Globus pallidus (tissue), 1 donor: ENCODE measurements at regions not wholly inside any gene's neighbourhood (a gene's known extent, or its start where the extent isn't known, plus 50 kb on each side); places are given as distances from the start of the nearest gene placed in this dataset.

Experiments
- DNase-seq: peaks from one replicate; pipeline ENCODE4 v3.0.0-alpha.2; 2015; ENCODE audit warnings: low spot score

DNA sequence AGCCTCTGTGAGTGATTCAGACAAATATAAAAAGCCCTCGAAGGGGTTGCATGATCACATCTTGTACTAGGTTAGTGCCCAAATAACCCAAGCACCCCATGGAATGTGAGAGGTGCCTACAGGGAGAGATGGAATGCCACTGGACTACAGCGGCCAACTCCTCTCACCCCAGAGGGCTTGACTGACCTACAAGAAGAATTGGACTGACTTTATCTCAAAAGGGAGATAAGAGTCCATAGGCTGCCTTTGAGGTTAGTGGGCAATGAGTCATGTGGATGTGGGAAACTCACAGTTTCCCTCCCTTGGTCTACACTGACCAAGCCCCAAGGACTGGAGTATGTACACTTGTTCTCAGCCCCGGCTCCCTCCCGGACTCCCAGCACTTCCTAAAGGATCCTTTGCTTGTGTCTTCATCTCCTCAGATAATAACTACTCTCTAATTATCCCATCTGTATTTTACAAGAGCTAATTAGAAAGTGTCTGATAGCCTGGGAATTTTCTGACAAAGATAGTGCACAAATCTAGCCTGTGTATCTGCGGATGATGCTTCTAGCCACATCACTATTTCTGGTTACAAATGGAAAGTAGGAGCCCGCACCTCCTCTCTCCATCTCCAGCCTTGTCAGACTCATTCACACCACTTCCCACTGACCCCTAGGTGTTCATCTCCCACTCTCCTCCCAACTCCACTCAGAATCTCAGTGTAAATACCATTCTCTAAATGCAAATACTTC is 547.8 kb upstream of the TBL1XR1 start:
- no peak for DNase-seq

DNA sequence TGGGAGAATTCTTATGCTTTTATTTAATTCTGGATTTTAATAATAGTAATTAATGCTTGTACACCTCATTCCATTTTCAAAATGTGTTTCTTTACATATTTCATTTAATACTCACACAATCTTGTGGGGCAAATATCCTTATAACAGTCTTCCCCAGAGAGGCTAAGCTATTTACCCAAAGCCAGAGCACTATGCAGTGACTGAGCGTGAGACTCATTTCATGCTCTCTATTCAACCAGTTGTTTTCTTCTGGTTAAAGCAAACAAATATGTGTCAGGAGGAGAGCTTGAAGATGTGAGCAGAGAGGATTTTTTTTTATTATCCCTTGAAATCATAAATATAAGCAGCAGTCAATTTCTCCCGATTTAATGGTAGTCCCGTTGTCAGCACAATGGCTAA is 548.3 kb upstream of the TBL1XR1 start:
- no peak for DNase-seq

DNA sequence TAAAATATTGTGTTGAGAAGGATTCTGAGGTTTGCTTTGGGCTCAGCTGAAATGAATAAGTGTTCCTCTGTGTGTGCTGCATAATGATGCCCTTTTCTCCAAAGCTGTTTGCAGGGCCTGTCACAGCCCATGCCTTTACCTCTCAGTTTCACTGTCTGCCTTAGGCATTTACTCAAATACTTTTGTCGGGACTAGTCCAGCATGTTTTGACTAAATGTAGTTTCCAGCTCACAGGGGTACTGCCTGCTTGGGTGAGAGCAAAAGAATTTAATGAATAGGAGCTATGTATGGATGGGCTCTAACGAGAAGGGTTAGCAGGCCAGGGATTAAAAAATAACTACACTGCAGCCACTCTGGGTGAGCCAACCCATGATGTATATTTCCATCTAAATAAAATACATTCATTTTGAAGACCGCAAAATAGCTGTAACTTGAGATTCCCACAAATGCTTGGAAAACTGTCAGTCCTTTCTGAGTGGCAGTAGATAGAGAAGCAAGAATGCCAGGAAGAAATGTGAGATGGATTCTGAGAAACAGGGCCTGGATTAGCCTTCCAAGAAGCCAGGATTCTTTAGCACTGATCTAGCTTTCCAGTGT is 549.2 kb upstream of the TBL1XR1 start:
- no peak for DNase-seq

DNA sequence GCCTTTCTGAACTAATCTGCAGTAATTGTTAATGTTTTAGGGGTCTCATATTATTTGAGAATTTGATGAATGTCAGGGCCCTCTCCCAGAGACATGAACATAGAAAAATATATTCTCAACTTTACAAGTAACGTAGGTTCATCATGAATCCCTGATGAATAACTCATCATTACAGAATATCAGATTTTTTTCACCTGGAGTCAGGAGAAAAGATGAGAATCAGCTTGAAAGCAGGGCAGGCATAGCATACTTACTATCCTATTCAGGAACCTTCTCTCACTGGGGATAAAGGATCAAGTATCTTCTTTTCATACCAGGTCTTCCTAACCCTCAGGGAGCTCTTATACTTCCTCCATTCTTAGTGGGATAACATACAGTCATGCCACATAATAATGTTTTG is 552.6 kb upstream of the TBL1XR1 start:
- no peak for DNase-seq

DNA sequence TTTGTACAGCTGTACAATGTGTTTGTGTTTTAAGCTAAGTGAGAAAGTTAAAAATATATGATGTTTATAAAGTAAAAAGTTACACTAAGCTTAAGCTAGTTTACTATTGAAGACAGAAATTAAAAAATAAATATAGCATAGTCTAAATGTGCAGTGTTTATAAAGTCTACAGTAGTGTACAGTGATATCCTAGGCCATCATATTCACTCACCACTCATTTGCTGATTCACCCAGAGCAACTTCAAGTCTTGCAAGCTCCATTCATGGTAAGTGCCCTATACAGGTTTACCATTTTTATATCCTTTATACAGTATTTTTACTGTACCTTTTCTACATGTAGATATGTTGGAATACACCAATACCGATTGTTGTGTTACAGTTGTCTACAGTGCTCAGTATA is 553.2 kb upstream of the TBL1XR1 start:
- no peak for DNase-seq

DNA sequence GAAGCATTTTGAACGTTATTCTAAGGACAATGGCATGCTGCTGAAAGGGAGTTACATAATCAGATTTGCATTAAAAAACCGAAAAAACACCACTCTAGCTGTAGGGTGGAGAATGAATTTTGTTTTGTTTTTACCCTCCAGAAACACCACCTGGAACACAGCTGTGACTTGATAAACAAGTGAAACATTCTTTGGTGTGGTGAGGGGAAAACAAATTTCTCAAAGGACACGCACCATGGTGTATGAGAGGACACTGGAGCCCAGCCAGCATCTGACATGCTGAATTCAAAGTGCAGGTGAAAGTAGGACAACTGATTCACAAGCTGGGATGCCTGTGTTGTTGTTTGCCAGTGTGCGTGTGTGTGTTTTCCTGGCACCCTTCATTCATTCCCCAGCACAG is 554.5 kb upstream of the TBL1XR1 start:
- no peak for DNase-seq

DNA sequence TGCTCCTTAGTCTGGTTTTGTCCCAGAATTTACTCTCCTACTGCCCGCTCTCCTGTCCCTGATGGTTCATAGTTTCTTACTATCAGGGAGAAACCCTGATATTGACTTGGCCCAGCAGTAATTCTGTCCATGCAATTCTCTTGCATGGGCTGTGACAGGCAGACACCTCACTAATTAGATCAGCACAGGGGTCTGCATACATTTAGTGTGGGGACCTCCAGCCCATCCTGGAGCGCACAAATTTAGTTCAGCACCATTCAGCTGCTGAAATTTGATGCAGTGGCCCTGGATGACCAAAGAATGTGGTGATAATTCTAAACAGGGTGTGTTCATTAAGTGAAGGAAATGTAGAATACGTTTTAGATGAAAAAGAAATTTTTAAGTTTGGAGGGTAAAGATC is 555.5 kb upstream of the TBL1XR1 start:
- no peak for DNase-seq

DNA sequence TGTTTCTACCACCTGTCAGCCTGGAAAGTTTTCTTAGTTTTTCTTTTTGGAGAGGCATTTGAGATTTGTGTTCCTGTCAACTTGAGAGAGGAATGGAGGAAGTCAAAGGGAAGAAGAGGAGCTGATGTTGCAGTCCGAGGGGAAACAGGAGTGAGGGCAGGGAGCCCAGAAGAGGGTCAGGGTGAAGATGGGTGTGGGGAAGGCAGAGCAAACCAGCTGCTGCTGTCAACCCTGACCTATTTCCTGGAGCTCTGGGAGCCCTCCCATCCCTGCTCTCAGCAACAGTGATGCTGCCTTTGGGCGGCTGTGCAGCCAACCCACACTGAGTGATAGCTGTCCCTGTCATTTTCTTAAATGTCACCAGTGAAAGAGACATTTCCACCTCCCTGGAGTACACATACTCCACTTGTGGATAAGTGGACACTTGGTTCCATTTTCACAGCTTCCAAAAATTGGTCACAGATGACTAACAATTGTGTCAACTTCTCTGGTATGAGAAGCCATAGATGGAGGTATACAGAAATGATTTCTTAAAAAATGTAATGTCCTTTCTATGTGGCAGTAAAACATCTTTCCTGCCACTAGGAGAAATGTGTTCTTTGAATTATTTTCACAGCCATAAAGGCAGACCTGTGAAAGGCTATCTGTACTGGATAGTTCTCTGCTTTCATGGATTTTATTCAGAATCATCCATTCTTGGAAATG is 556.3 kb upstream of the TBL1XR1 start:
- DNase-seq: no peak

DNA sequence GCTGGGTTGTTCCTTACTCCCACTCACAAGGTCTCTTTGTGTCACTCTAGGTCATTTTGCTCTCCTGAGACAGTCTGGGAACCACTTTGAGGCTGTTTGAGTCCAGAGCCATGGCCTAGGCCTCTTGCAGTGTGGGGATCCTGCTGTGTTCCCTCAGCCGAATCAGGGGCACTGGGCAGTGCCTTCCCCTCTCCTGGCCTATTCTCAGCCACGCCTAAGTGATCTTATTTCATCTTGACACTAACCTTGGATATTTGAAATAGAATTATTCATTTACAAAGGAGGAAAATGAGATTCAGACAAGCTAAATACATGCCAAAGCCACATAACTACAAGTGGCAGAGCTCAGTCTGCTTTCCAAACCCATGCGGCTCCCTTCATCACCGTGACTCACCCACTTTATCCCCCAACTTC is 557.2 kb upstream of the TBL1XR1 start:
- no peak for DNase-seq

DNA sequence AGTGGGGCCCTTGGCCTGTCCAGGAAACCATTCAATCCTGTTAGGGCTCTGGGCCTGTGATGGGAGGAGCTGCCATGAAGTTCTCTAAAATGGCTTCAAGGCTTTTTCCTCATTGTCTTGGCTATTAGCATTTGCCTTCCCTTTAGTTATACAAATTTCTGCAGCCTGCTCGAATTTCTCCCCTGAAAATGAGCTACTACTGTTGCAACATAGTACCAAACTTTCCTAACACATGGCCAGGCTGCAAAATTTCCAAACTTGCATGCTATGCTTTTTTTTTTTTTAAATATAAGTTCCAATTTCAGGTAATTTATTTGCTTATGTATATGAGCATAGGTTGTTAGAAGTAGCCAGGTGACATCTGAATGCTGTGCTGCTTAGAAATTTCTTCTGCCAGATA is 560.8 kb upstream of the TBL1XR1 start:
- DNase-seq: no peak

DNA sequence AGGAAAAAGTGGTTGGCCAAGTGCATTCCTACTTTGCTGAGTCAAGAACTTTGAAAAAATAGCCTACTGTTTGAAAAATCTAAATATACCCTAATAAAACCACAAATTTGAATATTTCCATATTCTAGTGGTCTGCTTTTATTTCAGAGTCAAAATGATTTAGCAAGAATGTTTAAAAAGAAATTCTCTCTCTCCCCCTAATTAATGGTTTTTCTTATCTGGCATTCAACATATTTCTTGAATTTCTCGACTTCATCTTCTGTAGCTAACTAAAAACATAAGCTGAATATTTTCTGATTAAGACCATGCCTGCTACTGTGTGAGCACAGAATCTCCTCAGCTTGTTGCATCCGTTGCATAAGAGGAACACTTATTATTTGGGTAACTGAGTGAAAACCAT is 563.5 kb upstream of the TBL1XR1 start:
- no peak for DNase-seq

DNA sequence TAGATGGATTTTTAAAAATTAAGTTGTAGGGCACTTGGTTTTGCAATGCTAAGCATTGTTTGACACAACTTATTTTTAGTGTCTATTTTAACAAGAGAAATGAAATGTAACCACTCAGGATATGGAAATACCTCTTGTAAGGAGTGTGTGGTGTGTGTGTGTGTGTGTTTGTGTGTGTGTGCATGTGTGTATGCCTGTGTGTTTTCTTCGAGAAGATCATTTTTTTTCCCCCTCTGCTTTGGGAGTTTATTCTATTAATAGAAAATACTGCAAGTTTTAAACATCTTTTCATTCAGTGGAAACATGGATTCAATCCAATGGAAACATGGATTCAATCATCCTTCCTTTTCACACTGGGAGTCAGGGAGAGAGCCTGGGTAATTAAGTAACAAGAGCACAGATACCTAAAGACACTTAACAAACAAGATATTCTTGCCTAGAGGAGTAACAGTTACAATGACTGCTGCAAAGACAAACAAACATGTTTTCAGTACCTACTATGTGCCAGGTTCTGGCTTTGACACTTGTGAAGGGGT is 567.2 kb upstream of the TBL1XR1 start:
- DNase-seq: no peak

DNA sequence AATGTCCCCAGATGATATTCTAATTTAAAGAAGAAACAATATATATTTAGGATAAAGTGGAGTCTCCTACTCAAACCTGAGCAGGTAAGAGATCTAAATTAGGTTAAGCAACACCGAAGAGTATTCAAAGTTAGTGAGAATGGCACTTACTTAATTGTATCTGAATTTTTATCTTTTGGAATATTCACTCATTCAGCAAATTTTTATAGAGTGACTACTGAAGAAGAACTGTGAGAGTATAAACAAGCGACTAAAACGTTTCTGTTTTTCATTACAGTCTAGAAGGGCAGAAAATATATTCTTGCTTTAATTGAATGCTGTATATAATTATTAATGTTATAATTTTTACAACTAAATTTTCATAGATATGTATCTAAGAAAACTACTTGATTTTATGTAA is 567.7 kb upstream of the TBL1XR1 start:
- DNase-seq: no peak

DNA sequence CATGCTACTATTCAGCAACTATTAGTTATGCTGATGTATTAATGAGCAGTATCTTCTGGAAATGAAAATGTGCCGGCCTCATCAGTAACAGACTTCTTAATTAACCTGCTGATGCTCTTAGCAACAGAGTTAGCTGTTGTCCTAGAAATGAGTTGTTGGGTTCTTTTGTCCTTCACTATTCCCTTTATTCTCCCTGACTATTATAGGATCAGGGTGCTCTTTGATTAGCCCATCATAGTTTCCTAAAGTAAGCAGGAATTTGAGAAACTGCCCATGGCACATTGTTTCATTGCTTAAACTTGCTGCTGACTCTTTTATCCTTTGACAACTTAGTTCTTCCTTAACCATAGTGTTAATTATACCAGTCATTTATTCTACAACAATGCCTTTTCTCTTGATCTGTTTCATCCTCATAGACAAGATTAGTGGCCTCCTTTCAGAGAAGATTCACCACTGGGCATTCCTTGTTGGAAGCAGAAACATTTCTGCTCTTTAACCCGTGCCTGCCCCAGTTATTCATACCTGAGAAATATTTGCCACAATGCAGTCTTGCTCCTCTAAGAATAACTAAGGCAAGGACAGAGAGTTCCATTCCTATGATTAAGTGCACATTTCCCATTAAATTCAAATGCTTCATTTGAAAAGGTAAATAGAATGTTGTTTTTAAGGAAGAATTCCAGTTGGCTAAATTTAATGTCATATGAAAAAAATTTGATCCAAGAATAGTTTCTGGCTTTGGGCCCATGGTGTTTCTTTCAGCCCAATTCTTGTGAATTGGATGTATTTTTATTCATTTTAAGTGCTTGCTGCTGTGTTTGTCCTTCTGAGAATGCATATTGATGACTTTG is 573.3 kb upstream of the TBL1XR1 start:
- no peak for DNase-seq

DNA sequence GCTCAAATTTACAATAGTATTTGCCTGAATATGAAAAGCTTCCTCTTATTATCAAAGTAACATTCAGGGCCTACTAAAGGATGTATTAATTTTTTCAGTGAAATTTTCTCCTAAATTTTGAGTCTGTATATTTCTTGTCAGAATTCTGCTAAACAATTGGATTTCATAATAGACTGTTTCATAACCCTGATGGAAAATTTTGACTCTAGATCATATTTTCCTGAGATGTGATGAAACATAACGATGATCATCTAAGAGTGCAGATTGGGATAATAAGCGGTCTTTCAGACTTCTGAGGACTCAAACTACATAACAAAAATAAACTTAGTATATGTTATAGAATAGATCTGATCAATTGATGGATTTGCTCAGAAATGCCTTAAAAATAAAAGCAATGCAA is 574.5 kb upstream of the TBL1XR1 start:
- DNase-seq: no peak

DNA sequence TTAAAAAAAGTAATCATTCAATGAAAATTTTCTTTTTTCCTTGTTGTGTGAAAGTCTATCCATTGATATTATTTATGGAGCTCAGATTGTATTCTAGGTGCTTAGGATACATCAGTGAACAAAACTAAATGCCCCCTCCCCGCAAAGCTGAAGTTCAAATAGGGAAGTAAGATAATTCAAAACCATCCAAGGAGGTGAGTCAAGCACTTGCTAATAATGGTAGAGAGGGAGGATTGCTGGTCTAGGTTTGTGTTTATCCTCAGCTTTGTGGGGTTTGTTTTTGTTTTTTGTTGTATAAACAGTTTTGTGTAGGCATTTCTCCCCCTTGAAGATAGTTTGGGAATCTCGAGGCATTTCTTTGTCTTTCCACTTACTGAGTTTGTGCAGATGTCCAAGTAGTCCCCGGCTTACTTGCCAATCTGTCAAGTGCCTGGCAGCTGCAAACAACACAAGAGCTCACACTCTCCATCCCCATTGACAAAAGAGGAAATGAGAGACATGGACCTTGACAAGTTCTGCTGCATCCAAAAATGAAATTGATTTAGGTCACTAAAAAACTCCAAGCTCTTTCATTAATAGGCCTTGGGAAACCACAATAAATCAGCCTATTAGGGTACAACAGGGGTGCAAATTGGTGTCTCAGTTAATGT is 575.8 kb upstream of the TBL1XR1 start:
- DNase-seq: no peak

DNA sequence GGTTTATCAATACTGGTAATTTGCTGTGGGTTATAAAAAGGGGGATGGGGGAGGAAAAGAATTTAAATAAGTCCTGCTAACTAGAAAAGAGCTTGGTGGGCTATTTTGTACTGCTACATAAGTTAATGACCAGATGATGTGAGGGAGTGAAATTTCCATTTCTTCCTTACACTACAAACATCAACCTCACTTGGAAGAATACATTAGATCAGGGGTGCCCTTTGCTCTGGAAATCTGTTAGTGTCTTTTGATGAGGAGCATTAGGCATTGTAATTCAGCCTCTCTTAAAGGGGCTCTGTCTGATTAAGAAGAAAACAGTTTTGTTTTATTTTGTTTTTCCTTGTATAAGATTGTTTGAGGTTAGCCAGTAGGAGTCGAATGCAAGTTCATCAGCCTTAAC is 576.4 kb upstream of the TBL1XR1 start:
- DNase-seq: no peak

DNA sequence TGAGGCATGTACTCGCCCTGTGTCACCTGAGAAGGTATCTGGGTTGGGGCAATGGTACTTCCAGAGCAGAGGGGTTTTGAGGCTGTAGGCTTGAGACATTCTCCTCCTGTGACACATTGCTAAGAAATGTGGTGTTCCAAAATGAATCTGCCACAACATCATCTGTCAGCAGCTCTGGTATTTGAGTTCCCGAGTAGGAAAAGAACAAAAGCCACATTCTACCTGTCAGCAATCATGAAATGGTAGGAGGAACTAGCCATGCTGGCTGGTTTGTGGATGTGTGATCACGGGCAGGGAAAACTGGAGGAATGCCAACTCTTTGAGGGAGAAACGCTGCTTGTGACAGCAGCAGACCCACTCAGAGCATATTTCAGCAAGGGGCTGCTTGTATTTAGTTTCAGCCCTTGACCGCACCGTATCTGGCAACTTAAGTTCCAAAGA is 579.4 kb upstream of the TBL1XR1 start:
- DNase-seq: no peak

DNA sequence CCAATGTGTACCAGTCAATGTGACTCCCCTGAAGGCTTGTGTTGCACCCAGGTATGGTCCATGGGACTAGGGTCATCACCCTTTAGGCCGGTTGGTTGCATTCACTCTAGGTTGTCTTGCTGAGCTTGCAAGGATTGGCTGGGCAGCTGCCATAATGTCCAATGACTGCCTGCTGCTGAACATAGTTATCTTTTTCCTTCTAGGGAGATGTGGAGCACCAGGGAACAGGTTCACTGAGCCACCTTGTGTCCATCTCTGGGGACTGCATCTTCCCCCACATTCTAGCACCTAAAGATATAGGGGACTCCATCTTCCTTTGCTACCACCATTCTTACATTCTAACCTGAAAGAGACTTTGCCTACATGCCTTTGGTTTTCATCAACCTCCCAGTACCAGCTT is 580.4 kb upstream of the TBL1XR1 start:
- DNase-seq: peak; percentile 72

DNA sequence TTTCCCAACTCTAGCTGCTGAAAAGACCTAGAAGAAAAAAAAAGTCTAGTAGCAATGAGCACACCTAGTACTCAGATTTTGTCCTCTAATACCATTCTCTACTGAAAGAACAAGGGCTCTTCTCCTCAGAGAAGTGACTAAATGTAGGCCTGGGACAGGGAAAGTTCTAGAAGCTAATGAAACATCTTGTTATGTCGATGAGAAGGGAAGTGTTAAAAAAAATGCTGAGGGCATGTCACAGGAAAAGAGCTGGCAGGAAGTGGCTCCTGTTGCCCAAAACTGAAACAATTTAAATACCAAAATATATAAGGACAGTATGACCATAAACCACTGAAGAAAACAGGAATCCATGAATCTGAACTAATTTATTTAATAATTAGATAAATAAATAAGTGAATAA is 581.4 kb upstream of the TBL1XR1 start:
- DNase-seq: no peak

DNA sequence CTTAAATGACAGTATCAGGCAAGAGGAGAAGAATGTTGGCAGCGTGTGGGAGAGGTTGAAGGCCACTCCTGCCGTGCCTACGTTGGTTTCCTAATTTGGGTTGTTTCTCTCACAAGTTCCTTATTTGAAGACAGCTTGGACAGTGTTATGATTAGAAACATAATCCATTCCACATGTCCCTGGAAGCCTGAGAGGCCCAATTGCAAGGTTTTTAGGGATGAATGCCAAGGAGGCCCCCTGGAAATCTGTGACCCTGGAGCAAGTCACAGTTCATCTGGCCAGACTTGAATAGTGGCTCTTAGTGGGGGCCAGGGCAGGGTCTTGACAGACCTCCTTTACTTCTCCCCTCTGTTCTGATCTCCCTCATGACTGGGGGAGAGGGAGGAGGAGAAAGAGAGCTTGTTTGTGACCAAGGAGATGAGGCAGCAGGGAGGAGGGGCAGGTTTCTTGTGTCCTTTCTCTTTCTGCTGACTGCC is 584.4 kb upstream of the TBL1XR1 start:
- DNase-seq: peak; percentile 28

DNA sequence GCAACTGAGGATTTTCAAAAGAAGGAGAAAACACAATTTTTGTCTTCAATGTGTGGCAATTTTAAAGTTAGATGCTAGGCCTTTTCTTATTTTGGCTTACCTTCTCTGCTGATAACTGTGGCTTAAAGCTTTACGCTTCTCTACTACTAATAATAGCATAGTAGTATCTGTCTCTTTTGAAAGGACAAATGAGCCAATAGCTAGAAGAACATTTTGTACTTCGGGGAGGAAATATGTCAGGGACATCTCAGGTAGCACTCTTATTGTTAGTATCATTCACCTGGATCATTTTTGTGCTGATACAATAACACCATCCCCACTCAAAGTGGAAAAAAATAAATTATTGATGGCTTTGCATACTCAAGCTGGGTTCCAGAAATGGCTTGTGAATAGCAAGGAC is 586.1 kb upstream of the TBL1XR1 start:
- DNase-seq: no peak
